WI38 (cell line): ENCODE measurements at regions not wholly inside any gene's neighbourhood (a gene's known extent, or its start where the extent isn't known, plus 50 kb on each side); places are given as distances from the start of the nearest gene placed in this dataset.

Source experiments
- H3K4me3 ChIP-seq: 2 replicates; pipeline ENCODE4 v1.5.1; 2011; ENCODE audit warnings: low read depth, mild to moderate bottlenecking, control low read depth, low read length
- TF ChIP-seq, protein P1 (sequence below): IDR thresholded peaks from 2 replicates; pipeline ENCODE4 v1.5.1; 2012; ENCODE audit warnings: low read depth, mild to moderate bottlenecking, control low read depth, low read length

DNA sequence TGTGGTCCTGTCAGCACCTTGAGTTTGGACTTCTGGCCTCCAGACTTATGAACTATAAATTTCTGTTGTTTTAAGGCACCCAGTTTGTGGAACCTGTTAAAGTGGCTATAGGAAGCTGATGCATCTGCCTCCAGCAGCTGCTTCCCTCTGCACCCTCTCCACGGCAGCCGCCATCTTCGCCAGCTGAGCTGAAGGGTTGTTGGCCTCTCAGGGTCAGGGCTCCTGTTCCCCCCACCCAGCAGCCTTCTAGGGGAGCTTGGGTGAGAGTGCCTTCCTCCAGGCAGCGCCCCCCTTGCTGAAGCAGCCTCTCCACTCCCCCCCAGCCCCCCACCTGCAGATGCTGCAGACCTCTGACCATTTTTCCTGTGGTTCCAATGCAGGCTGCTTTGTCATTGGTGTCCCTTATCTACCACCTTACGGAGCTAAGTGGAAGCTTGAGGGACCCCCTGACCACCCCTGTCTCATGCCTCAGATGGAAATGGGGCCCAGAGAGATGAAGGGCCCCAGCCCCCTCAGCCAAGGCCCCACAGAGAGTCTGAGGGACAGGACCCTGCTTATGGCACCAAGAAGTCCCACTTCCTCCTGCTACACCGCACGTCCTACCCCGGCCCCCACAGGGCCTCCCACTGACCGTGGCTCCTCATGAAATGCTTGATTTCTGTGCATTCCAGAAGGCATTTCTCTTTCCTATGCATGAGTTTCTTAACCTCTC lies 61.4 kb upstream of the TLE3 start:
- TF ChIP-seq, protein P1, sequence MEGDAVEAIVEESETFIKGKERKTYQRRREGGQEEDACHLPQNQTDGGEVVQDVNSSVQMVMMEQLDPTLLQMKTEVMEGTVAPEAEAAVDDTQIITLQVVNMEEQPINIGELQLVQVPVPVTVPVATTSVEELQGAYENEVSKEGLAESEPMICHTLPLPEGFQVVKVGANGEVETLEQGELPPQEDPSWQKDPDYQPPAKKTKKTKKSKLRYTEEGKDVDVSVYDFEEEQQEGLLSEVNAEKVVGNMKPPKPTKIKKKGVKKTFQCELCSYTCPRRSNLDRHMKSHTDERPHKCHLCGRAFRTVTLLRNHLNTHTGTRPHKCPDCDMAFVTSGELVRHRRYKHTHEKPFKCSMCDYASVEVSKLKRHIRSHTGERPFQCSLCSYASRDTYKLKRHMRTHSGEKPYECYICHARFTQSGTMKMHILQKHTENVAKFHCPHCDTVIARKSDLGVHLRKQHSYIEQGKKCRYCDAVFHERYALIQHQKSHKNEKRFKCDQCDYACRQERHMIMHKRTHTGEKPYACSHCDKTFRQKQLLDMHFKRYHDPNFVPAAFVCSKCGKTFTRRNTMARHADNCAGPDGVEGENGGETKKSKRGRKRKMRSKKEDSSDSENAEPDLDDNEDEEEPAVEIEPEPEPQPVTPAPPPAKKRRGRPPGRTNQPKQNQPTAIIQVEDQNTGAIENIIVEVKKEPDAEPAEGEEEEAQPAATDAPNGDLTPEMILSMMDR: no peak
- no peak overlapping the region for H3K4me3 ChIP-seq

DNA sequence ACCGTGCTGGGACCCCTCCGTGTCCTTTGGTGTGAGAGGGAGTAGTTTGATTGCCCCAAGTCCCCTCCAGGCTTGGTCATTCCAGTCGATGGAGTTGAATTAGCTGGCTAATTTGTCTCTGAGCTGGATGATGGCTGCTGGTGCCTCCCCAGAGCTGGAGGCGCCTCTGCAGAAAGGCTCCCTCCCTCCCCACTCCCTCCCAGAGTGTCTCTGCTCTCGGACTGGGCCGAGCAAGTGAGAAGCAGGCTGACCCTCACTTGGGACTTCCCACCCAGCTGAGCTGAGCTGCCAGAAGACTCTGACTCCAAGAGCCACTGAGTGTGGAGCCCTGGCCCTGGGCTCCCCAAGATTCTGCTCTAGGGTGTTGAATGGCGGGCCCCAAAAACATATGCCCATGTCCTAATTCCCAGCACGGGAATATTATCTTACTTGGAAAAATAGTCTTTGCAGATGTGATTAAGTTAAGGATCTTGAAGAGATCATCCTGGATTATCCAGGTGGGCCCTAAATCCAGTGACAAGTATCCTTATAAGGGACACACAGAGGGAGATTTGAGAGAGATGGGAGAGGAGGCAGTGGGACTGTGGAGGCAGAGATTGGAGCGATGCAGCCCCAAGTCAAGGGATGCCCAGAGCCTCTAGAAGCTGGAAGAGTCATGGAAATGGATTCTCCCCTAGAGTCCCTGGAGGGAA lies 60.7 kb upstream of the TLE3 start:
- no peak overlapping the region for H3K4me3 ChIP-seq

DNA sequence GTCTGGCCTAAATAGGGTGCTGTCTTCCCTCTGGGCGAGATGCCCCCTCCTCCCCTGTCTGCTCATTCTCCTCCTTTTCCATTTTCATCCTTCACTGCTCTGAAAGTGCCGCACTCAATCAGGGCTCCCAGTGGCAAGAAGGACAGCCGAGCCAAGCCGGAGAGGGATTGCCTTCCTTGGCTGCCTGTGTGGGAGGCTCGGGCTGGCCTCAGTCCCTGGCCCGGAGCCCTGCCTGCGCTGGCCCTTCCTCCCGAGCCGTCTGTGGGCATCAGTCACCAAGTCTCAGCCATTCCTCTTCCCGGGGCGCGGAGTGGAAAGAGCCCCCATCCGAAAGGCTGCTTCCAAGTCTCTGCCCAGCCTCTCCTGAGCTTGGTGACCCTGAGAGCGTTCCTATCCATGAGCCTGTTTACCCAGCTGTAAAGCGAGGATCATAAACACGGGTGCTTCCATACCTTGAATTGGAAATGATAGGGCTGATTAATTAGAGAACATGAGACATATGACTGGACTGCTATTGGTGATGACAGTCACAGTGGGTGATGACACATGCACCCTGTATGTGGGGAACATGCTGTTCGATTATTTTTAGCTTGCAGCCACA lies 59.1 kb upstream of the TLE3 start:
- TF ChIP-seq, protein P1: no peak
- no peak overlapping the region for H3K4me3 ChIP-seq

More for the DNA sequence above, 60.7 kb upstream of the TLE3 start:
- TF ChIP-seq, protein P1: no peak

DNA sequence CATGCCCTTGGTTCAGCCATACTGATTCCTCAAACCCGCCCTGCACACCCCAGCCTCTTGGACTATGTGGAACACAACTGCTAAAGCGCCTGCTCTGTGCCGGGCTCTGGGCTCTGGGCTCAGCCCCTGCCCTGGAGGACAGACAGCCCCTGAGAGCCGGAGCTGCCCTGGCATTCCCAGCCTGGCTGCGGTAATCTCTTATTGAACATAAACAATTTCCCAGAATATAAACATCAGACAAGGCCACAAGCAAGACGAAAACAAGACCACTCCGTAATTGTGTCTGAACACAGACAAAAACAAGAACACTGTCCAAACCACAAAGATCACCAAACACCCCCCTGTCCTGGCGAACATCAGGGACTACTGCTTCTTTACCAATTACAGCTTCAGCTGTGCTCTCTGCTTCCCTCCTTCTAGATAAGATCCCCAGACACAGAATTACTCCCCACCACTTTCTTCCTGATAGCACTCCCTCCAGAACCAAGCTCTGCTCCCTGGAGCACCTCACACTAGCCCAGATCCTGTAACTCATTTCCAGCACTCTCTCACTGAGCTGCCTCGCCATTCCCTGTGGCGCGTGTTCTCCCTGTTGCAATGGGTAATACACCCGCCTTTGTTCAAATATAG lies 57.1 kb upstream of the TLE3 start:
- H3K4me3 ChIP-seq: no peak overlapping the region

DNA sequence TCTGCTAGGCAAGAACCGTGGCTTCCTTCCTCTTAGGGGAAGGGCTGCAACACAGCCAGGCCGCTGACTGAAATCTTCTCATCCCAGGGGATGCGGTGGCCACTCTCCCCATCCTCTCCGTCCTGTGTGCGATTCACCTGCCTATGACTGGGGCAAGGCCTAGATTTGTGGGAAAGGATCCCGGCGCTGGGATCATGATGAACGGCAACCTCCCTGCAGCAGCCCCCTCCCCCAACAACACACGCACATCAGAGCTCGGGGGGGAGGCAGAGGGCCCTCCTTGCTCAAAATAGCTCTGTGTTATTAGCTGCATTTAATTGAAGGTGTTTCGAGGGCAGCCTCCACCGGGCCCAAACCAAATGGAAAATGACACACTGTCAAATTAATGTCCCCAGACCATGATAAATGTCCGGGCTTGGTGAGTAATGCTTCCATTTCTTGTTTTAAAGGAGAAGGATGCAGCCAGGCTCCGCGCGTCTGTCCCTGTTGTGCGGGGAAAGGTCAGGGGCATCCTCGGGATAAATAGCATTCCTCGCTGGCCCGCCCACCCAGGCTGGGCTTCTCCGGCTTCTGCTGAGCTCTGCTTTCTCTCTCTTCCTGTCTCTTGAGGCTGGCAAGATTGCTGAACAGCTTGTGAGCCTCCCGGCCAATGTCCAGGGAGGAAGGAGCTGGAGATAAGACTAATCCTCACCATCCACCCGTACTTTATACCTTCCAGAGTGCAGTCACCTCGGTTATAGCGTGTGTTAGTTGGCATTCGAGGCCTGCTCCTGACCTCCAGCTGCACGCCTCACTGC lies 56.4 kb upstream of the TLE3 start:
- no peak overlapping the region for H3K4me3 ChIP-seq
- TF ChIP-seq, protein P1: no peak

More for the DNA sequence above, 57.1 kb upstream of the TLE3 start:
- TF ChIP-seq, protein P1: no peak

DNA sequence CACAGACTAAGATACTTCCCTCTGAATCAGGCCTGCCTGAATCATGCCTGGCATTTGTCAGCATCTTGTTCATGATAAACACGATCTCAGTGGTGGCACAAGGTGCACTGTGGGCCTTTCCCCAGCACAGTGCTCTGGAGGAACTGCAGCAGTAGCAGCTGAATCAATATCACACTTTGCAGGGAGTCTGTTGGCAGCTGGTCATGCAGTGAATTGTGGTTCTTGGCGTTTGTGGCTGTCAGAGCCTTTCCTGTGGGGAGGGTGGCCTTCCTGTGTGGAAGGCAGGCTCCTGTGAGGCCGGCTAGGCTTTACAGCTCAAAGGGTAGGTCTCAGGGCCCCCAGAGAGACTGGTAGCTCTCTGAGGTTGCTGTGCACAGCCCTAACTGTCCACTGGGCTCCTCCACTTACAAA lies 54.4 kb upstream of the TLE3 start:
- H3K4me3 ChIP-seq: no peak overlapping the region
- TF ChIP-seq, protein P1: no peak
